ENCODE measurements at regions not wholly inside any gene's neighbourhood (a gene's known extent, or its start where the extent isn't known, plus 50 kb on each side); places are given as distances from the start of the nearest gene placed in this dataset.

DNA sequence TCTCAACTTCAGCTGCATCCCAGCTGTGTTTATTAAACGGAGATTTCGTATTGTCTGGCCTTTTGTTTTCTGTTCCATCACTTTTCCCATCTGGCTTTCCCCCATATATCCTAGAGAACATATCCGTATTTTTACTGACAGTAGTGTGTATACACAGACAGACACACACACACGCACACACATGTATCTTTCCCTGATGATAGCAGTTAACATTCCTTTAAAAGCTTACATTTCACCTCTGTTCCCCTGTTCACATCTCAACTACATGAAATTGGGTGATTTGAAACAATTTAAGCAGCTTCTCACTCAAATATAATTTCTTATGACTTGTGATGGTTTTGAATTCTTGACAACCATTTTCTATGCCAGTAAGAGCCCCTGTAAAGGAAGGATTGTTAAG is 207.1 kb upstream of the CEP162 start:
- Mint-ChIP-seq H3K36me3 (no peaks in the 10 kb centered on the region), H3K9me3 (peaks cover 0 to 2% (median 0%) of the 10 kb centered on the region in 7 donors), H3K27ac (no peak overlapping the region), H3K4me3 (no peak overlapping the region), H3K27me3 (ENCODE audit: low read depth in 3 of 3) (peaks cover 0 to 2% (median 1%) of the 10 kb centered on the region in 3 donors), H3K4me1 (no peaks in the 10 kb centered on the region)
- H3K27me3 ChIP-seq (ENCODE audit: control insufficient read depth in 2 of 2, insufficient read depth in 2 of 2, low read length in 2 of 2): no peaks in the 10 kb centered on the region
- no peak for DNase-seq
- intact Hi-C loops (cut with micrococcal nuclease): no loop called here
- no CpG with 5 or more reads among the region's 4 CpGs for WGBS (ENCODE audit: insufficient coverage)
- no peak overlapping the region for H2AFZ ChIP-seq (ENCODE audit: insufficient read depth, low read depth, low read length, poor library complexity, severe bottlenecking)
- TF ChIP-seq, protein P1, sequence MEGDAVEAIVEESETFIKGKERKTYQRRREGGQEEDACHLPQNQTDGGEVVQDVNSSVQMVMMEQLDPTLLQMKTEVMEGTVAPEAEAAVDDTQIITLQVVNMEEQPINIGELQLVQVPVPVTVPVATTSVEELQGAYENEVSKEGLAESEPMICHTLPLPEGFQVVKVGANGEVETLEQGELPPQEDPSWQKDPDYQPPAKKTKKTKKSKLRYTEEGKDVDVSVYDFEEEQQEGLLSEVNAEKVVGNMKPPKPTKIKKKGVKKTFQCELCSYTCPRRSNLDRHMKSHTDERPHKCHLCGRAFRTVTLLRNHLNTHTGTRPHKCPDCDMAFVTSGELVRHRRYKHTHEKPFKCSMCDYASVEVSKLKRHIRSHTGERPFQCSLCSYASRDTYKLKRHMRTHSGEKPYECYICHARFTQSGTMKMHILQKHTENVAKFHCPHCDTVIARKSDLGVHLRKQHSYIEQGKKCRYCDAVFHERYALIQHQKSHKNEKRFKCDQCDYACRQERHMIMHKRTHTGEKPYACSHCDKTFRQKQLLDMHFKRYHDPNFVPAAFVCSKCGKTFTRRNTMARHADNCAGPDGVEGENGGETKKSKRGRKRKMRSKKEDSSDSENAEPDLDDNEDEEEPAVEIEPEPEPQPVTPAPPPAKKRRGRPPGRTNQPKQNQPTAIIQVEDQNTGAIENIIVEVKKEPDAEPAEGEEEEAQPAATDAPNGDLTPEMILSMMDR (IDR thresholded peaks at IDR 0.05): no peak
- no peaks in the 10 kb centered on the region for H4K20me1 ChIP-seq (ENCODE audit: insufficient read depth, low read length)
- H3K36me3 ChIP-seq (replicated peaks in 1 of 2; ENCODE audit: control insufficient read depth in 1 of 2, insufficient read depth in 2 of 2, low read length in 2 of 2): no peaks in the 10 kb centered on the region
- H3K4me3 ChIP-seq (replicated peaks in 1 of 3; ENCODE audit: low read depth in 2 of 3, low read length in 3 of 3): no peak overlapping the region
- H3K4me2 ChIP-seq (replicated peaks; ENCODE audit: extremely low read depth, low read length, poor library complexity, severe bottlenecking): no peak overlapping the region
- H3K9ac ChIP-seq (ENCODE audit: insufficient read depth, low read length, poor library complexity, severe bottlenecking): no peak overlapping the region
- H3K27ac ChIP-seq (ENCODE audit: low read depth in 1 of 2, low read length in 2 of 2): no peak overlapping the region
- no peaks in the 10 kb centered on the region for H3K4me1 ChIP-seq (ENCODE audit: control insufficient read depth in 1 of 2, insufficient read depth in 2 of 2, low read length in 2 of 2)
- H3K79me2 ChIP-seq (ENCODE audit: insufficient read depth, low read length): no peaks in the 10 kb centered on the region
- H3K9me3 ChIP-seq (replicated peaks in 1 of 2; ENCODE audit: control insufficient read depth in 1 of 2, insufficient read depth in 1 of 2, low read length in 2 of 2): no peaks in the 10 kb centered on the region

DNA sequence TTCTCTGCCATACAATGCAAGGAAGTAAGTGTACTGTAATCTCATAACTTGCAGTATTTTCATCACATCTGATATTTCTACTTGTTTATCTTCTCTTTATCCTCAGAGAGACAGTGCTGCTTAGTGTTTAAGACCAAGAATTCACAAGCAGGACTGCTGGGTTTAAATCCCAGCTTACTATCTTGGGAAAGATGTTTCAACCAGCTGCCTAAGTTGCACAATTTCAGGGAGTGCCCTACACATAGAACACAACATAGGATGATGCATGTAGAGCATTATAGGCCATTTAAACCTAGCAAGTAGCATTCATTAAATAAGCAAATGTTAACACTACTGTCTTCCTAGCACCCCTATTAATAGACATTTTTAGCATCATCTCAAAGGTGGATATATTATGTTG is 205.2 kb upstream of the CEP162 start:
- H3K79me2 ChIP-seq (ENCODE audit: insufficient read depth, low read length): no peaks in the 10 kb centered on the region
- H3K4me3 Mint-ChIP-seq: no peak overlapping the region
- no peaks in the 10 kb centered on the region for H3K9me3 ChIP-seq (replicated peaks in 1 of 2; ENCODE audit: control insufficient read depth in 1 of 2, insufficient read depth in 1 of 2, low read length in 2 of 2)
- H3K9me3 Mint-ChIP-seq: peaks cover 0 to 2% (median 0%) of the 10 kb centered on the region in 7 donors
- H3K36me3 Mint-ChIP-seq: no peaks in the 10 kb centered on the region
- intact Hi-C loops (cut with micrococcal nuclease): no loop called here
- H4K20me1 ChIP-seq (ENCODE audit: insufficient read depth, low read length): no peaks in the 10 kb centered on the region
- H3K4me1 Mint-ChIP-seq: no peaks in the 10 kb centered on the region
- no peak for DNase-seq
- H3K27ac ChIP-seq (ENCODE audit: low read depth in 1 of 2, low read length in 2 of 2): no peak overlapping the region
- no peak overlapping the region for H3K27ac Mint-ChIP-seq
- TF ChIP-seq, protein P1 (IDR thresholded peaks at IDR 0.05): no peak
- H3K4me2 ChIP-seq (replicated peaks; ENCODE audit: extremely low read depth, low read length, poor library complexity, severe bottlenecking): no peak overlapping the region
- H3K27me3 ChIP-seq (ENCODE audit: control insufficient read depth in 2 of 2, insufficient read depth in 2 of 2, low read length in 2 of 2): no peaks in the 10 kb centered on the region
- peaks cover 1 to 2% (median 2%) of the 10 kb centered on the region in 3 donors for H3K27me3 Mint-ChIP-seq (ENCODE audit: low read depth in 3 of 3)
- H2AFZ ChIP-seq (ENCODE audit: insufficient read depth, low read depth, low read length, poor library complexity, severe bottlenecking): no peak overlapping the region
- H3K4me1 ChIP-seq (ENCODE audit: control insufficient read depth in 1 of 2, insufficient read depth in 2 of 2, low read length in 2 of 2): no peaks in the 10 kb centered on the region
- H3K36me3 ChIP-seq (replicated peaks in 1 of 2; ENCODE audit: control insufficient read depth in 1 of 2, insufficient read depth in 2 of 2, low read length in 2 of 2): no peaks in the 10 kb centered on the region
- H3K4me3 ChIP-seq (replicated peaks in 1 of 3; ENCODE audit: low read depth in 2 of 3, low read length in 3 of 3): no peak overlapping the region
- H3K9ac ChIP-seq (ENCODE audit: insufficient read depth, low read length, poor library complexity, severe bottlenecking): no peak overlapping the region
